MCF 10A (cell line): ENCODE measurements at regions not wholly inside any gene's neighbourhood (a gene's known extent, or its start where the extent isn't known, plus 50 kb on each side); places are given as distances from the start of the nearest gene placed in this dataset.

Experiments
- BruUV-seq: library from RNA; stranded (reverse); fragments of 400-500 nt; replicated peaks from 2 replicates; lab custom pipeline; 2021; lab: Mats Ljungman, UMichigan
- CTCF ChIA-PET: fragments of 300-600 bp; sonication (Branson Sonifier 250); formaldehyde crosslinking; extraction: SDS; loops from one replicate; lab custom pipeline; 2021; ENCODE audit warnings: antibody characterized with exemption, inconsistent platforms; lab: Yijun Ruan, JAX
- POLR2A ChIA-PET: fragments of 300-600, 350-650 bp; sonication (Branson Sonifier 250); formaldehyde crosslinking; extraction: SDS; loops from one replicate; lab custom pipeline; 2020; ENCODE audit warnings: antibody characterized with exemption, inconsistent platforms; lab: Yijun Ruan, JAX
- DNase-seq: peaks from one replicate; pipeline ENCODE4 v3.0.0-alpha.2; 2018; ENCODE audit not compliant: unreplicated experiment
- H3K27ac Mint-ChIP-seq: one replicate; pipeline ENCODE4 v1.8.0; 2022; ENCODE audit warnings: mild to moderate bottlenecking, low read depth, mixed read lengths; ENCODE audit not compliant: unreplicated experiment
- H3K27me3 Mint-ChIP-seq: one replicate; pipeline ENCODE4 v1.8.0; 2022; ENCODE audit warnings: mixed read lengths; ENCODE audit not compliant: insufficient read depth, unreplicated experiment
- H3K36me3 Mint-ChIP-seq: one replicate; pipeline ENCODE4 v1.8.0; 2022; ENCODE audit warnings: mild to moderate bottlenecking, moderate library complexity, mixed read lengths; ENCODE audit not compliant: insufficient read depth, unreplicated experiment
- H3K4me1 Mint-ChIP-seq: one replicate; pipeline ENCODE4 v1.8.0; 2022; ENCODE audit warnings: mixed read lengths; ENCODE audit not compliant: insufficient read depth, unreplicated experiment
- H3K4me3 Mint-ChIP-seq: one replicate; pipeline ENCODE4 v1.8.0; 2022; ENCODE audit warnings: mild to moderate bottlenecking, moderate library complexity, mixed read lengths; ENCODE audit not compliant: unreplicated experiment
- H3K9me3 Mint-ChIP-seq: one replicate; pipeline ENCODE4 v1.8.0; 2022; ENCODE audit warnings: mixed read lengths; ENCODE audit not compliant: unreplicated experiment
- intact Hi-C: fragments of 100-400 bp; cut with micrococcal nuclease; formaldehyde crosslinking; loops from 2 replicates; pipeline ENCODE4 v1.14.1; 2022
- TF ChIP-seq, protein P1 (sequence below): fragments of 200-600 bp; IDR thresholded peaks from one replicate; pipeline ENCODE4 v1.8.0; 2022; ENCODE audit warnings: antibody characterized with exemption, mild to moderate bottlenecking; ENCODE audit not compliant: unreplicated experiment

DNA sequence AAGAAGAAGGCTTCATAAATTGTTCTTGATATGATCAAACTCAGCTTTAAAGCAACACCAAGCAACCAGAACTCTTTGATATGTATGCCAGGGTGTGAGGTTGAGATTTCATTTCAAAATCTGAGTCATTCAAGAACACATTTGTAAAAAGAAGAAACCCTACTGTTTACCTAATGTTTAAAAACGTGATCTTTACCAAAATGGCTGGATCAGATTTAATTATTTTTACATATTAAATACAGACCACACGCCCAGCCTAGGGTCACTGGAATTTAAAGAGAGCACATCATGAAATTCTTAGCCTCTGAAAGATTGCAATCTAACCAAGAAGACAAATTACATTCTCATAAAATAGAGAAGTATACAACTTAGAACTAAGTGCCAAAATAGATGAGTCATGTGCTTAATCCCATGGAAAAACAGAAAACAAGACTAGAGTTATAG is 206.8 kb upstream of the SMLR1 start:
- Mint-ChIP-seq H3K36me3 (no peaks in the 10 kb centered on the region), H3K27ac (peak overlapping the region; percentile 59), H3K4me3 (no peak overlapping the region), H3K27me3 (no peaks in the 10 kb centered on the region), H3K9me3 (peaks cover 8% of the 10 kb centered on the region), H3K4me1 (no peaks in the 10 kb centered on the region)
- intact Hi-C loops: no loop called here
- ChIA-PET CTCF (interaction anchor here (0.6 kb wide), 1 partner anchor 34 kb away, joined by 3 read pairs; no protein-coding TSS in a partner anchor), POLR2A (interaction anchor here (0.6 to 1.3 kb wide), 4 partner anchors 11 to 95 kb away, joined by 3 to 4 read pairs (median 3); no protein-coding TSS in a partner anchor)
- no TSS peak for BruUV-seq
- DNase-seq: peak; percentile 20
- TF ChIP-seq, protein P1, sequence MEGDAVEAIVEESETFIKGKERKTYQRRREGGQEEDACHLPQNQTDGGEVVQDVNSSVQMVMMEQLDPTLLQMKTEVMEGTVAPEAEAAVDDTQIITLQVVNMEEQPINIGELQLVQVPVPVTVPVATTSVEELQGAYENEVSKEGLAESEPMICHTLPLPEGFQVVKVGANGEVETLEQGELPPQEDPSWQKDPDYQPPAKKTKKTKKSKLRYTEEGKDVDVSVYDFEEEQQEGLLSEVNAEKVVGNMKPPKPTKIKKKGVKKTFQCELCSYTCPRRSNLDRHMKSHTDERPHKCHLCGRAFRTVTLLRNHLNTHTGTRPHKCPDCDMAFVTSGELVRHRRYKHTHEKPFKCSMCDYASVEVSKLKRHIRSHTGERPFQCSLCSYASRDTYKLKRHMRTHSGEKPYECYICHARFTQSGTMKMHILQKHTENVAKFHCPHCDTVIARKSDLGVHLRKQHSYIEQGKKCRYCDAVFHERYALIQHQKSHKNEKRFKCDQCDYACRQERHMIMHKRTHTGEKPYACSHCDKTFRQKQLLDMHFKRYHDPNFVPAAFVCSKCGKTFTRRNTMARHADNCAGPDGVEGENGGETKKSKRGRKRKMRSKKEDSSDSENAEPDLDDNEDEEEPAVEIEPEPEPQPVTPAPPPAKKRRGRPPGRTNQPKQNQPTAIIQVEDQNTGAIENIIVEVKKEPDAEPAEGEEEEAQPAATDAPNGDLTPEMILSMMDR: no peak

DNA sequence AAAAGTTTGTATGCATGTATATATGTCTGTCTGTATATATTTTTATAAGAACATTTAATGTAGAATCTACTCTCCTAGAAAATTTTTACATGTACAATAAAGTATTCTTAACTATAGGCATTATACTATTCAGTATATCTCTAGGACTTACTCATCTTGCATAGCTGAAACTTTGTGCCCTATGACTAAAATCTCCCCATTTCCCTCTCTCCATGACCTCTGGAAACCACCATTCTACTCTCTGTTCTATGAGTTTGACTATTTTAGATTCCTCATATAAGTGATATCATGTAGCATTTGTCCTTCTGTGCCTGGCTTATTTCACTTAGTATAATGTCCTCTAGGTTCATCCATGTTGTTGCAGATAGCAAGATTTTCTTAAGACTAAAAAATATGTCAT is 205.1 kb upstream of the SMLR1 start:
- intact Hi-C loops: no loop called here
- no peak overlapping the region for H3K27ac Mint-ChIP-seq
- ChIA-PET CTCF (interaction anchor here (0.6 kb wide), 1 partner anchor 130 kb away, joined by 3 read pairs; no protein-coding TSS in a partner anchor), POLR2A (no interaction called here)
- no peaks in the 10 kb centered on the region for H3K4me1 Mint-ChIP-seq
- TF ChIP-seq, protein P1: no peak
- no peaks in the 10 kb centered on the region for H3K27me3 Mint-ChIP-seq
- H3K4me3 Mint-ChIP-seq: no peak overlapping the region
- H3K9me3 Mint-ChIP-seq: peaks cover 8% of the 10 kb centered on the region
- BruUV-seq: no TSS peak
- no peak for DNase-seq
- no peaks in the 10 kb centered on the region for H3K36me3 Mint-ChIP-seq

DNA sequence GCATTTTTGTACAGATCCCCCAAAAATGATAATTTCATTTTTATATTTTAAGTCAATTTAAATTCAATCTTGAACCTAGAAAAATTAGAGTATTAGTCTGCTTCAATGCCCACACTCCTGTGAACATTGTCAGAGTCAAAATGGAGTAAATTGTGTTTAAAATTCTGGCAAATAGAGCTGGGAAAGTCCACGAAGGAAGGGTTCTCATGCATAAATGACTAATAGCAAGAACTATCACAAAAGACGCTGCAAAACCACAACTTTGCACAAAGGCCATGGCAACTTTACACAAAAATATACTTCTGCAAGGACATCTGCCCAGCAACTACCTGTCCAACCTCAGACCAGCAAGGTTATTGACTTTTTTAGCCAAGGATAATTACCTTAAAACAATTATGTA is 203.2 kb upstream of the SMLR1 start:
- ChIA-PET POLR2A (no interaction called here), CTCF (interaction anchor here (0.6 kb wide), 1 partner anchor 123 kb away, joined by 3 read pairs; no protein-coding TSS in a partner anchor)
- no peaks in the 10 kb centered on the region for H3K27me3 Mint-ChIP-seq
- peaks cover 8% of the 10 kb centered on the region for H3K9me3 Mint-ChIP-seq
- H3K4me3 Mint-ChIP-seq: no peak overlapping the region
- no peak overlapping the region for H3K27ac Mint-ChIP-seq
- TF ChIP-seq, protein P1: no peak
- H3K4me1 Mint-ChIP-seq: no peaks in the 10 kb centered on the region
- no TSS peak for BruUV-seq
- intact Hi-C loops: no loop called here
- DNase-seq: no peak
- no peaks in the 10 kb centered on the region for H3K36me3 Mint-ChIP-seq

DNA sequence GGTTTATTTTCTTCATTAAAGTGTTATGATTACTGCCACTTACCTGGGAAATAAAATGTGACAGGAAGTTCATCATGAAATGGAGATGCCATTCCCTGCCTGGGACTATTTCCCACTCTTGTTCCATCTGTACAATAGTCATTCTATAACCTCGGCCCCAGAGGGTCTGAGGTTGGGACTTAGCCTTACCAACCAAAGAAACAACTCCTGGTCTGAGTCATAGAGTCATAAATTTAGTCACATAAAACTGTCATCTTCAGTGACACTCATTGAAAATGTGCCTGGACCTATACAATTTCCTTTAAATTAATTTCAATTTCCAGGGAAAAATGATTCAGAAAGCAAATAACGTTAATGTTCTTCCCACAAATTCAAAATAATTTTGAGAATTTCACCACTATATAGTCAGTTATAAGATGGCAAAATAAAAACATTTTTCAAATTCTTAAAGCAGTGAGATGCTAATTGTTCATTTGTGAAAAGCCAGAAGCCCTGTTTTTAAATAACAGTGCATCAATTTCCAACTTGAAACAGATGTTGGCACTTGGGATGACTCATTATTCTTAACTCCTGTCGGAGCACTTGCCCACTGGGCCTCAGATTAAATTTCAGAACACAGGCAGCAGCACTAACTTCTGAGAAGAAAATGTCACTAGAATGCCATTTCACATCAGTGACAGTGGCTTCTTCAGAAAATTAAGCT is 201.2 kb upstream of the SMLR1 start:
- BruUV-seq: no TSS peak
- POLR2A ChIA-PET: no interaction called here
- Mint-ChIP-seq H3K4me1 (no peaks in the 10 kb centered on the region), H3K27ac (no peak overlapping the region), H3K9me3 (peaks cover 8% of the 10 kb centered on the region), H3K27me3 (no peaks in the 10 kb centered on the region), H3K4me3 (no peak overlapping the region), H3K36me3 (no peaks in the 10 kb centered on the region)
- CTCF ChIA-PET: interaction anchor here (1.0 kb wide), 1 partner anchor 114 kb away, joined by 4 read pairs; no protein-coding TSS in a partner anchor
- intact Hi-C loops: no loop called here
- TF ChIP-seq, protein P1: no peak
- DNase-seq: peak; percentile 13
